D721Med (cell line): ENCODE measurements at regions not wholly inside any gene's neighbourhood (a gene's known extent, or its start where the extent isn't known, plus 50 kb on each side); places are given as distances from the start of the nearest gene placed in this dataset.

Source experiments
- DNase-seq: peaks from one replicate; pipeline ENCODE4 v3.0.0; 2011; ENCODE audit warnings: low spot score; ENCODE audit not compliant: insufficient read length
- FAIRE-seq: peaks from 2 replicates; lab custom pipeline; 2011; peaks lifted over from hg19 to GRCh38; lab: Jason Lieb, UNC
- CTCF ChIP-seq: IDR thresholded peaks from 2 replicates; pipeline ENCODE4 v1.5.1; 2012; ENCODE audit warnings: mild to moderate bottlenecking, control low read depth; ENCODE audit not compliant: insufficient read depth; ENCODE audit errors: missing control alignments

DNA sequence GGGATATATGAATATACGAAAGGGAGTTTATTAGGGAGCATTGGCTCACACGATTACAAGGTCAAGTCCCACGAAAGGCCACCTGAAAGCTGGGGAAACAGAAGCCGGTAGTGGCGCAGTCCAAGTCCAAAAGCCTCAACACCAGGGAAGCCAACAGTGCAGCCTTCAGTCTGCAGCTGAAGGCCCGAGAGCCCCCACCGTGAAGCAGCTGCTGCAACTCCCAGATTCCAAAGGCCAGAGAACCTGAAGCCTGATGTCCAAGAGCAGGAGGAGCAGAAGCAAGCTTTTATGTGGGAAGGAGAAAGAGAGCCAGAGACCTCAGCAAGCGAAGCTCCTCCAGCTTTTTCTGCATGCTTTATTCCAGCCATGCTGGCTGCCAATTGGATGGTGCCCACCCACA, 275.8 kb downstream of the PTTG2 start:
- TF ChIP-seq CTCF, result no peak
- DNase-seq (no peak), FAIRE-seq (no peak)

DNA sequence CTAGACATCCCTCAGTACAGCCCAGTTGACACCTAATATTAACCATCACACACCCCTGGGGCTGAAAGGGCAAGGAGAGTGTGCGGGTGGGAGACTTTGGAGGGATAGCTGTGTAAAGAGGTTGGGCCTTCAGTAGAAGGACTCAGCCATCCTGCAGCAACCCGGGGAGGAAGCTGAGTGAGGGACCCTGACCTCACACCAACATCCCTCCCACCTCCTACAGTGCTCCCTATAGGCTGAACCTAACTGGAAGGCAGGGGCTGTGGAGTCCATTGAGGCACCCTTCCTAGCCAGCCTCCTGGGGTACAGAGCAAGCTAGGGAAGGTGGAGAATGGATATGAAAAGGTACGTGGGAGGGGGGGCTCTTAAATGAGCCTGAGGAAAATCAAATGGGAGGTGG, 276.3 kb downstream of the PTTG2 start:
- DNase-seq (no peak), FAIRE-seq (no peak)
- no peak for TF ChIP-seq CTCF

GRCh38 chr4:38237139-38237538, 276.9 kb downstream of the PTTG2 start:
- FAIRE-seq (no peak), DNase-seq (no peak)

GRCh38 chr4:38241541-38241940, 281.3 kb downstream of the PTTG2 start:
- no peak for TF ChIP-seq CTCF
- DNase-seq (no peak), FAIRE-seq (no peak)

More at GRCh38 chr4:38237139-38237538, 276.9 kb downstream of the PTTG2 start:
- TF ChIP-seq CTCF, result no peak

DNA sequence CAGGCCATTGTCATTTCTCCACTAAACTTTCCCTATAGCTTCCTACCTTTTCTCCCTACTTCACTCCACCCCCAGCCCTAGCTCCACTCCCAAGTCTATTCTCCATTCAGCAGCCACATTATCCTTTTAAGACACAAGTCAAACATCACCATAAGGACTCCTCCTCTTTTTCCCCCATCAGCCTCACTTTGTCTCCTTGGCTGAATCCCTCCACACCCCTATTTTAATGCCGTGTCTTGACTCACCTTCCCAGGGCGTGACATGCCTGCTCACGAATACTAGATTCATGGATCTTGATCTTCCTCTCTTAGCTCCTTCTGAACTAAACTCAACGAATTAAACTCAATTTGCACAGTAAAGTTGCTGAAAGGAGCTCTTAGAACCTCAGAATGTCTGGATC, 281.9 kb downstream of the PTTG2 start:
- FAIRE-seq, result no peak

GRCh38 chr4:38242822-38243387, 282.7 kb downstream of the PTTG2 start:
- DNase-seq (no peak), FAIRE-seq (no peak)
- TF ChIP-seq CTCF, result no peak

More for the DNA sequence above, 281.9 kb downstream of the PTTG2 start:
- TF ChIP-seq CTCF, result no peak
- DNase-seq, result no peak

DNA sequence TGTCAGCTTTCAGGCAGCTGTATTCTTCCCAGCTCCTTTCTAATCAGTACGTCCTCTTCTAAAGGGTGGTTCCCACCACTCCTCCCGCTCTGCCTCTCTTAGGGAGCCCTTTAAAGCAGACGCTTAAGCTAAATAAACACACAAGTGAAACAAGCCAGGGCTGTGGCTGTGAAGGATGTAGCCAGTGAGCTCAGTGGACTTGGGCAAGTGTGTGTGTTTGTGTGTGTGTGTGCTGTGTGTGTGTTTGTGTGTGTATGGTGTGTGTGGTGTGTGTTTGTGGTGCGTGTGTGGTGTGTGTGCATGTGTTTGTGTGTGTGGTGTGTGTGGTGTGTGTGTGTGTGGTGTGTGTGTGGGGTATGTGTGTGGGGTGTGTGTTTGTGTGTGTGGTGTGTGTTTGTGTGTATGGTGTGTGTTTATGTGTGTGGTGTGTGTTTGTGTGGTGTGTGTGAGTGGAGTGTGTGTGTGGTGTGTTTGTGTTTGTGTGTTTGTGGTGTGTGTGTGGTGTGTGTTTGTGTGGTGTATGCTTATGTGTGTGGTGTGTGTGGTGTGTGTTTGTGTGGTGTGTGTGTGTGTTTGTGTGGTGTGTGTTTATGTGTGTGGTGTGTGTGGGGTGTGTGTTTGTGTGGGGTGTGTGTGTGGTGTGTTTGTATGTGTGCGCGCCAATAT, 283.3 kb downstream of the PTTG2 start:
- no peak for DNase-seq
- no peak for FAIRE-seq
- TF ChIP-seq CTCF, result no peak
